ENCODE measurements at regions not wholly inside any gene's neighbourhood (a gene's known extent, or its start where the extent isn't known, plus 50 kb on each side); places are given as distances from the start of the nearest gene placed in this dataset.

- TF ChIP-seq CTCF (IDR thresholded peaks at IDR 0.05) (no peak), POLR2A (IDR thresholded peaks at IDR 0.05) (no peak)
- Histone ChIP-seq H3K4me1 (replicated peaks in 1 of 2) (no peaks in the 10 kb centered on the region), H3K27me3 (no peaks in the 10 kb centered on the region), H3K4me3 (no peak overlapping the region), H3K27ac (no peak overlapping the region), H3K9me3 (replicated peaks in 1 of 3) (peaks cover 0 to 7% (median 4%) of the 10 kb centered on the region in 3 donors), H3K36me3 (replicated peaks in 1 of 2) (no peaks in the 10 kb centered on the region)
- intact Hi-C loops (cut with DNase I): no loop called here
- DNase-seq: no peak
- 67 to 76% (median 74%) methylated on average over 7 of the region's 7 CpGs for WGBS, 4 donors
Measured at GRCh38 chr22:27358096-27358870, 443.3 kb downstream of the MN1 start.

GRCh38 chr22:27370269-27370668 is 431.3 kb downstream of the MN1 start:
- Histone ChIP-seq H3K4me3 (no peak overlapping the region), H3K27me3 (peaks cover 10% of the 10 kb centered on the region), H3K36me3 (replicated peaks in 1 of 2) (no peaks in the 10 kb centered on the region), H3K9me3 (replicated peaks in 1 of 3) (no peaks in the 10 kb centered on the region), H3K4me1 (replicated peaks in 1 of 2) (no peaks in the 10 kb centered on the region), H3K27ac (no peak overlapping the region)
- DNase-seq: no peak
- WGBS, 4 donors: 50 to 59% (median 53%) methylated on average over 4 of the region's 4 CpGs
- TF ChIP-seq POLR2A (IDR thresholded peaks at IDR 0.05) (no peak), CTCF (IDR thresholded peaks at IDR 0.05) (no peak)
- intact Hi-C loops (cut with DNase I): no loop called here

GRCh38 chr22:27370987-27371386 is 430.6 kb downstream of the MN1 start:
- intact Hi-C loops (cut with DNase I): no loop called here
- Histone ChIP-seq H3K4me3 (no peak overlapping the region), H3K36me3 (replicated peaks in 1 of 2) (no peaks in the 10 kb centered on the region), H3K9me3 (replicated peaks in 1 of 3) (no peaks in the 10 kb centered on the region), H3K4me1 (replicated peaks in 1 of 2) (no peaks in the 10 kb centered on the region), H3K27me3 (peaks cover 10% of the 10 kb centered on the region), H3K27ac (no peak overlapping the region)
- DNase-seq: no peak
- no peak for TF ChIP-seq POLR2A (IDR thresholded peaks at IDR 0.05)
- TF ChIP-seq CTCF (IDR thresholded peaks at IDR 0.05): no peak
- 54 to 90% (median 79%) methylated on average over 3 to 4 of the region's 4 CpGs for WGBS, 4 donors

GRCh38 chr22:27372364-27372763 is 429.2 kb downstream of the MN1 start:
- no peaks in the 10 kb centered on the region for H3K4me1 ChIP-seq (replicated peaks in 1 of 2)
- DNase-seq: no peak
- intact Hi-C loops (cut with DNase I): no loop called here

More at GRCh38 chr22:27372364-27372763, 429.2 kb downstream of the MN1 start:
- Histone ChIP-seq H3K4me3 (no peak overlapping the region), H3K9me3 (replicated peaks in 1 of 3) (no peaks in the 10 kb centered on the region), H3K36me3 (replicated peaks in 1 of 2) (no peaks in the 10 kb centered on the region), H3K27ac (no peak overlapping the region), H3K27me3 (peaks cover 10% of the 10 kb centered on the region)
- TF ChIP-seq POLR2A (IDR thresholded peaks at IDR 0.05) (no peak), CTCF (IDR thresholded peaks at IDR 0.05) (no peak)

All from adrenal gland (tissue), 9 donors.